Omental fat pad (tissue), 3 donors: ENCODE measurements at regions not wholly inside any gene's neighbourhood (a gene's known extent, or its start where the extent isn't known, plus 50 kb on each side); places are given as distances from the start of the nearest gene placed in this dataset.

ENCODE experiments used
- ATAC-seq: fragments of 150-250 bp; one replicate; pipeline ENCODE4 v1.9.1; 2016; ENCODE audit warnings: mild to moderate bottlenecking, moderate library complexity; ENCODE audit not compliant: low FRiP score
- DNase-seq: peaks from one replicate; pipeline ENCODE4 v3.0.0-alpha.2; 2019; ENCODE audit warnings: low spot score
- TF ChIP-seq, protein P1 (sequence below), 3 donors: fragments of 450-650 bp; IDR thresholded peaks; one replicate each; pipeline ENCODE4 v1.5.1; 2016 to 2017; ENCODE audit warnings: antibody characterized with exemption in 3 of 3, mild to moderate bottlenecking in 3 of 3, moderate library complexity in 2 of 3

DNA sequence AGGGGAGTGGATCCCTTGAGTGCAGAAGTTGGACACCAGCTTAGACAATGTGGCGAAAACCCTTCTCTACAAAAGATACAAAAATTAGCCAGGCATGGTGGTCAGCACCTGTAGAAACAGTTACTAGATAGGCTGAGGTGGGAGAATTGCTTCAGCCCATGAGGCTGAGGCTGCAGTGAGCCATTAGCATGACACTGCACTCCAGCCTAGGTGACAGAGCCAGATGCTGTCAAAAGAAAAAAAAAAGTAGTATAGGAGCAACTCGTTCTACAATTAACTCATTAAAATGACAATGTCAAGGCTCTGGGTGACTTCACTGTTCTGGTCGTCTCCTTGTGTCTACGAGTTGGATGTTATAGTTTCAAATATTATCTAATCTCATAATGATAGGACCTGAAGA is 370.6 kb upstream of the NCAM2 start:
- DNase-seq (no peak), ATAC-seq (no peak)
- TF ChIP-seq, protein P1, sequence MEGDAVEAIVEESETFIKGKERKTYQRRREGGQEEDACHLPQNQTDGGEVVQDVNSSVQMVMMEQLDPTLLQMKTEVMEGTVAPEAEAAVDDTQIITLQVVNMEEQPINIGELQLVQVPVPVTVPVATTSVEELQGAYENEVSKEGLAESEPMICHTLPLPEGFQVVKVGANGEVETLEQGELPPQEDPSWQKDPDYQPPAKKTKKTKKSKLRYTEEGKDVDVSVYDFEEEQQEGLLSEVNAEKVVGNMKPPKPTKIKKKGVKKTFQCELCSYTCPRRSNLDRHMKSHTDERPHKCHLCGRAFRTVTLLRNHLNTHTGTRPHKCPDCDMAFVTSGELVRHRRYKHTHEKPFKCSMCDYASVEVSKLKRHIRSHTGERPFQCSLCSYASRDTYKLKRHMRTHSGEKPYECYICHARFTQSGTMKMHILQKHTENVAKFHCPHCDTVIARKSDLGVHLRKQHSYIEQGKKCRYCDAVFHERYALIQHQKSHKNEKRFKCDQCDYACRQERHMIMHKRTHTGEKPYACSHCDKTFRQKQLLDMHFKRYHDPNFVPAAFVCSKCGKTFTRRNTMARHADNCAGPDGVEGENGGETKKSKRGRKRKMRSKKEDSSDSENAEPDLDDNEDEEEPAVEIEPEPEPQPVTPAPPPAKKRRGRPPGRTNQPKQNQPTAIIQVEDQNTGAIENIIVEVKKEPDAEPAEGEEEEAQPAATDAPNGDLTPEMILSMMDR (IDR thresholded peaks at IDR 0.05): no peak

DNA sequence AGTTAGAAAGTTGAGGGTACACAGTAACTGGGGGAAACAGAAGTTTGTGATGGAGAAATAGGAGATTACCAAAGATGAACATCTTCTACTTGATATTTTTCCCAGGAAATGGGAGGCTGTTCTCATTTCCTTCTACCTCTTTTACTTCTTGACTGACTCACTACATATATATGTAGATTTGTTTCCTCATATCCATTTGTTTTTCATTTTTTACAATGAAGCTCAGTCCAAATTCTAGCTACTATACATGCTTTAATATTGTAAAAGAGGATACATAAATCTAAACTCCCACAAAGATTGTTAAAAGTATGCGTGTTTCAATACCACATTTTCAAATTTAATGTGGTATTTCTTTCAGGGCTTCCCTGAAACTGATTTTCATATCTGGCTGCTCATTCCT is 366.6 kb upstream of the NCAM2 start:
- DNase-seq: no peak
- TF ChIP-seq, protein P1 (IDR thresholded peaks at IDR 0.05): no peak
- no peak for ATAC-seq

DNA sequence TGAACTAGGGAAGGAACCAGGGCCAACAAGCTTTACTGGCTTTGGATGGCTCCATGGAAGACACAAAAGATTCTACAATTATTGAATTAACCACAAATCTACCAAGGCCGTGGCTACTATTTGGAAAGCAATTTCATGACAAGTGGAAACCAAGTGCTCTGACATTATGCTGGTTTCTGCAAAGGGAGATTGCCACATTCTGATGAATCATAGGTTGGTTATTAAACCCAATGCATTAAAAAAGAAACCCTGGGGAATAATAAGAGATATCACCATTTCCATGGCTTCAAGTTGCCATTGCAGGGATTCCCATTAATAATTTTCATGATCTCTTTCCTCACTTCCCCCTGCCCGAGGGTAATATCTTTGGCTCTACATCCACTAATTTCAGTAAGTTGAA is 359.2 kb upstream of the NCAM2 start:
- no peak for ATAC-seq

DNA sequence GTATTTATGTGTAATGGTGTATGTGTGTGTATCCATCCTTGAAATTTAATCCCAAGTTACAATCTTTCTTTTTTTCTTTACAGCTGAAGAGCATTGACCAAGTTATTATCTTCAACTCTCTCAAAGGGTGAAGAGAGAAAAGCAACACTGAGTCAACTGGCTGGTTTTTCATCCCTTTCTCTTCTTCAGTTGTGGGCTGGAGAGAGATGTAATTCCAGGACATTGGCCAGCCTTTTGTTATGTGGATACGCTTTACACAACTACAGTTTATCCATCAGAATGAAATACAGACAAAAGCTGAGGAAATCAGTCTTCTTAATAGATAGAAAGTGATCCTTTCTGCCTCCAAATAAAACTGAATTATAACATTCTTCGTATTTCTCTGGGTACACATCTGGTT is 357.0 kb upstream of the NCAM2 start:
- ATAC-seq (no peak), DNase-seq (no peak)
- TF ChIP-seq, protein P1 (IDR thresholded peaks at IDR 0.05): no peak

More for the DNA sequence above, 359.2 kb upstream of the NCAM2 start:
- TF ChIP-seq, protein P1 (IDR thresholded peaks at IDR 0.05): no peak
- DNase-seq: no peak

DNA sequence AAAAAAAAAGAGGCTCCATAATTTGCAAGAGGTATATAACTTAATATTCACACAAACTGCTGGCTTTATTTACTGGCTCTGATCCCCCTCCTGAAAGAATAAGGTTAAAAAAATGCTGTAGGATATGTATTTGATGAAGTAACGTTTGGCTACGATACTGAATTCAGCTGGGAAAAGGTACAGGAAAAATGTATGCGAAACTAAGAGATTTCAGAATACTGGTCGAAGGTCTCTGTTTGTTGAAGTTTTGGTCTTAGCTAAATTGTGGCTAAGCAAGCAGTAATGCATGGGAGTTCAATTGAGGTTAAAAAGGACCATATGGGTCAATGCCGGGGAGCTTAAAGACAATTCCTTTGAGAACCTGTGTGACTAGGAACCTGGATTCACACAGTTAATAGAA is 355.5 kb upstream of the NCAM2 start:
- TF ChIP-seq, protein P1 (IDR thresholded peaks at IDR 0.05): no peak
- ATAC-seq: no peak

DNA sequence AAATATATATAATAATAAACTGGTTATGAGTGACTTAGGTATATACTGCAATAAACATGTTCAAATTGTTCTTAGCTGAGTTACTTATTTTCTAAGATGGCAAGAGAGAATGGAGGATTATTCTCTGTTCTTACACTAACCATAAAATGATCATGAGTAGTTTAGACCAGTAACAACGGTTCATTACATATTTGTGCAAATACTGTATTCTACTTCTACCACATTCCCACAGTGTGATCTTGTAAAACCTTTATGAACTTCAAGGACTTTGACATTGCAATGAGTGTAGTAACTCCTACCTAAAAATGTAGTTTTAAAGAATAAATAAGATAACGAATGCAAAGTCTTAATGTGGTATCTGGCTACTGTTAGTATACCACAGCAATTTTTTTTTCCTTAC is 353.7 kb upstream of the NCAM2 start:
- no peak for ATAC-seq
- TF ChIP-seq, protein P1 (IDR thresholded peaks at IDR 0.05): no peak

More for the DNA sequence above, 355.5 kb upstream of the NCAM2 start:
- no peak for DNase-seq

DNA sequence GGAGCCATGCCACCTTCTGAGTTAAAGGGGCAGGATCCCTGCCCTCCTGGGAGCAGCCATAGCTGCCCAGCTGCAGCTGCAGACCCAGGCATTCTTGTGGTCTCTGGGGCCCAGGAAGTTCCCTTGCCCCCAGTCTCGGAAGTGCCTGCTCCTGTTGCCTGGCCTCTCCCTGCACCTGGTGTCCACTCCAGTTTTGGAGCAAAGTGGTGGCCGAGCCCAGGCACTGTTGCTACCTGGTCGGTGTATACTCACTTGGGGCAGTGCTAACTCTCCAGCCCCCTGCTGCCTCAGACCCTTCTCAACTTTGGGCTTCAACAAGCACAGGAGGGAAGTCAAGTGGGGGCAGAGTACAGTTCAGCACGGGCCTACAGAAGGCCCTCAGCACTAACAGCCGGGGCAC is 352.9 kb upstream of the NCAM2 start:
- TF ChIP-seq, protein P1 (IDR thresholded peaks at IDR 0.05): no peak
- ATAC-seq (no peak), DNase-seq (no peak)

More for the DNA sequence above, 353.7 kb upstream of the NCAM2 start:
- DNase-seq: no peak
